Fibroblast of skin of left quadriceps (primary cell): ENCODE measurements at regions not wholly inside any gene's neighbourhood (a gene's known extent, or its start where the extent isn't known, plus 50 kb on each side); places are given as distances from the start of the nearest gene placed in this dataset.

Experiments used
- DNase-seq, 2 experiments: peaks; one replicate each; pipeline ENCODE4 v3.0.0-alpha.2; 2013; ENCODE audit warnings: low read depth in 2 of 2

DNA sequence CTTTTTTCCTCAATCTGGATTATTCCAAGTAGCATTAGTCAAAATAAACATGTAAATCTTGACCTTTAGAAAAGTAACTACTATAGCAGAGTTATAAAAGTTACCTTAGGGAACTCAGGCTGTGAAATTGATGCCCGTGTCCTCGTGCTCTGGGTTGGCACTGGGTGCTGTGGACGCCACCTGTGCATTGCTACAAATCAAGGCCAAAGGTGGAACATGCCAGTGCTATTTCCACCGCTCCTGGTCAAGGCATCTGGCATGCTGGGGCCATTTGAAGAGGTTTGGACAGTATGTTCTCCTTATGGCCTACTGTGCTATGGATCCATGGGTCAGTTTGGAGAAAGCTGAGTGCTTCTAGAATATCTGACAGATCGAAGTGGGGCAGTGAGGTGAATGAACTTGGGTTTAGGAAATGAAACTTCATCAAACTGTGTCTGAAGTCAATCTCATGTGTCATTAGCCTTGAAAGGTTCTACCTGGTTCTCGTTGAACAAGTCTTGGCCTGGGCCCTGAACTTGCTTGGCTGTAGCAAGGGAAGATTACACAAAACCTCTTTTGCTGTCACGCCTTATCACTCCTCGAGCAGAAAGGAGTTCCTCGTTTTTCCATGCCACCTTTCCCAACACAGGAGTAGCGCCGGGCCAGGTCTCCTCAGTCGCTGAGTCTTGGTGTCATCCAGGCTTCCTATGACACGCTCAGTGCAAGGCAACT is 397.6 kb upstream of the RGMA start:
- no peak for DNase-seq

DNA sequence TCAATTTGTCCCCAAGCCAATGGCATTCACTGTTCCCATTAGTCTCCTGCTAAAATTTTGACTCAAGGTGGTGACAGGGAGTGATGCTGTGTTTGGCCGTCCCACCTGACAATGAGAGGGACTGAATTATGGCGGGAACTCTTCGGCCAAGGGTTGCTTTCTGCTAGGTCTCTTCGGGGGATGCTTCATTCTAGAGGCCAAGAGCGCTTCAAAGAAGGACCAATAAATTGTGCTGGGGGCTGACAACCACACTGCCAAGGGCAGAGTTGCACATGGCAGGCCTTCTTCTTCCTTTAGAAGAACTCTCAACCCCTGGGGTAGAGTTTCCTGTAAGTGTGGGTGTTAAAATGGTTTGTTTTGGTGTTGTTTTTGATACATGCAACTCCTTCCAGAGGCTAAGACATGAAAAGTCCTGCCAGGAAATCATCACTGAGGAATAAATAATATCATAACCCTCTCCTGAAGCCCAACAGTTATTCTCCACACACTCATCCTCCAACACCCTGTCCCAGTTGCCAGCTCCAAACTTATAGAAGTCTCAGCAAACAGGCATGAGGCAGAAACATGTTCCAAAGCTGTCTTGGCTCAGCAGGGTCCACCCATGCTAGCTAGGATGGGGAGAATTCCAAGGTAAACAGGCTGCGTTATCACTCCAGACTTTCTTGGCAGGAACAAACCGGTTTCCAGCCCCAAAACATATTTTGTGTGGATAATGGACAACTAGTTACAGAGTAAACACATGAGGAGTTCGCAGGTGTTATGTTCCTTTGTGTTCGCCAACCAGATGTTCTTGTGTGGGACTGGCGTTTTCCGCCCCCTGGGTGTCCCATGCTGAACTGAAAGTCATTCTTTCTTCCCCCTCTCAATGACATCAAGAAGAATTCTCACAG is 396.7 kb upstream of the RGMA start:
- DNase-seq = no peak

DNA sequence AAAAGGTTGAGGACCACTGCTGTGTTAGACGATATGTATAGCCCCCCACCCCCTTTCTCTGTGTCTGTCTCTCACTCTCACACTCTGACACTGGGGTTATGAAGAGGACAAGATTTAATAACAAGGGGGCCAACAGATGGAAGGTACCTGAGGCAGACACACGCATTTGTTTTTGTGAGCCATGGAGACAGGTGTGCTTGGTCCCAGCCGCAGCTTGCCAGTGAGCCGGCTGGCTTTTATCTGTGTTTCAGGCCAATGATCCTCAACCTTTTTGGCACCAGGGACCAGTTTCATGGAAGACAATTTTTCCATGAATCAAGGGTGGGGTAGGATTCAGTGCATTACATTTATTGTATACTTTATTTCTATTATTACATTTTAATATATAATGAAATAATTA is 394.9 kb upstream of the RGMA start:
- DNase-seq = no peak

DNA sequence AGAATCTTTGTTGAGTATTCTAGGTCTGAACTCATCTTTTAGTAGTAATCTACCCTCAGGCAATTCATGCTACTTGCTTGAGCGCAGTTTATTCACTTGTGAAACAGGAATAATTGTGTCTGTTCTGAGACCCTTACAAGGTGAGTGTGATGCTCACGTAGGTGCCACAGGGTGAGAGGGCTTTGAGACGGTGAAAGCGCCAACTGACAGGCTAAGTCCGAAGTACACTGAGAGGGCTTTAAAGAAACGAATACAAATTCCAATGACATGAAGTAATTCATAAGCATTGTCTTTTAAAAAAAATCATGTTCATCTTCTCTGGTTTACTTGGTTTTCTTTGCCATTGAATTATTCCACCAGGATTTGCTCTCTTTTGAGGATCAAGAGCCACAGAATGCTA is 393.7 kb upstream of the RGMA start:
- no peak for DNase-seq

DNA sequence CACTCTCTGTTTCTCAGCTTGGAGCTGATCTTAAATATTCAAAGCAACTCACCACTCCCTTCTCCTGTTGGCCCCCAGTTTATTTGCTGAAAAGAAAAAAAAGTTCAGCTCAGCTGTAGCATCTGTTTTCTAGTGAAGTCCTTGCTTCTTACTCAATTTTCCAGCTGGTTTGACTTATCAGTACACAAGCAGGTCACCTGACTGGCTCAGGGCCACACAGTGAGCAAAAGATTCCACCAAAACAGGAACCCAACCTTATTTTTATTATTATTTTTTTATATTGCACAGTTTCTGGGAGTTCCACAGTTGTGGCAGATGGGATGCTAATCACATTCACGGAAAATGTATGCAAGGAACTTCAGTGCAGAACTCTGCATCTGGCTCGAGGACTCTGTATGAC is 390.7 kb upstream of the RGMA start:
- DNase-seq = no peak

DNA sequence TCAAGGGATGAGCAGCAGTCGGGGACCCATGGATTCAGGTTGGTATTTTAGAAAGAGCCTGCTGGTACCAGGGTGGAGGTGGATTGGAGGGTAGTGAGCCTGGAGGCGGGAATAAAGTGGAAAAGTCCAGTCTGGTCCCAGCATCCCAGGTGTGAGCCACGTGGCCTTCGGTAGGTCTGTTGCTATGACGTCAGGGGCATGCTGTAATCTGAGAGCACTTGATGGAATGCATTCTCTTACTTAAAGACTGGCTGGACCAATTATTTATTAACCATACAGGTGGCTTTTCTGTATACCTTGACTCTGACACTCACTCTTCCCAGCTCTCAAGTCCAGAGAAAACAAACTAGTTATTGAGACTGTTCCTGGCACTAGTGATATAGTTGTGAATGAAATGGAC is 389.9 kb upstream of the RGMA start:
- DNase-seq = no peak

DNA sequence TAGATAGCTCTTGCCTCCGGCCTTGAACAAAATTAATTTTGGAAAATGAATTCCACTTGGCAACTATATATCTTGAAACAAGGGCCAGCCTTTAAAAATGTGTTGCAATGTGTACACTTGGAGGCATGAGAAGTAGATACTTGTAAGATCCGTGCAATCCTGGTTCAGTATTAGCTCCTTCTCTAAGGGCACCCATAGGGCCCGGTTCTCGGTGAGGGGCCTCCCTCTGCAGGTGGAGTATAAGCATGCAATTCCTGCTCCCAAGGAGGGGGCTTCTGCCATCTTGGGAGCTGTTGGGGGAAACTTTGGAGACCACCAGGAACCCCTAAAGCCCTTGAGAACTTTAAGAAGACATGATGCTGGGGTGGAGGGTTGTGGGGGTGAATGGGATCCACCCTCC is 388.7 kb upstream of the RGMA start:
- DNase-seq = no peak

DNA sequence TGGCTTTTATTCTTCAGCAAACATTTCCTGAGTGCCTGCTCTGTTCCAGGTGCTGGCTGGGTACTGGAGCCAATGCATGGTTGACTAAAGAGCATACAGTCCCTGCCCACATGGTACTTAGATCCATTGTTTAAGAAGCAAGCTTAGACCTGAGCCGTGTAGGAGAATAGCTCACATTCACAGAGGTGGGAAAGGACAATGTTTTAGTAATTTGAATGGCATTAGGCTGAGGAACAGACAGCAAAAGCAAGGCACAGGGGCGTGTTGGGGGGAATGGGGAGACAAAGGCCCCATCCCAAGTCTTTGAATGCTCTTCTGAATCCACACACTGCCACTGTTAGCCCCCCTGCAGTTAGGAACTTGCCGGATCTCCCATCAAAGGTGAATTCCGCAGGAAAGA is 388.2 kb upstream of the RGMA start:
- no peak for DNase-seq

DNA sequence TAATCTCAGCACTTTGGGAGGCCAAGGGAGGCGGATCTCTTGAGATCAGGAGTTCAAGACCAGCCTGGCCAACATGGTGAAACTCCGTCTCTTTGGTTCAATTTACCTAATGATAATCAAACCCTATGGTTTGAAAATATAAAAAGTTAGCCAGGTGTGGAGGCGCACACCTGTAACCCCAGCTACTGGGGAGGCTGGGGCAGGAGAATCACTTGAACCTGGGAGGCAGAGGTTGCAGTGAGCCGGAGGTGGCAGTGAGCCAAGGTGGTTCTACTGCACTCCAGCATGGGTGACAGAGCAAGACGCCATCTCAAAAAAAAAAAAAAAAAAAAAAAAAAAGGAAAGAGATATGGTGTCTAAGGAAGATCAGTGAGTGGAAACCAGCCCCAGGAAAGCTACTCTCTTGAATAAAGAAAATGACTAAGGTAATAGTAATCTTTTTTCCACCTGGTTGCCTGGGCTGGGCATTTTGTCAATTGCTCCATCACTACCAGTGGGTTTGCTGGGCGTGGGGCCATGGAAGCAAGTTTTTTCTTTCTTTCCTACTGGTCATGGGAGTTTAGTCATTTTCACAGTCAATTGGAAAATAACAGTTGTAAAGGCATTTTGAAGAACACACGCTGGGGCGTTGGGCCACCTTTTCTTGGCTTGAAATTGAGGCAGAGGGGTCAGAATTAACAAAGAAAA is 387.6 kb upstream of the RGMA start:
- no peak for DNase-seq

DNA sequence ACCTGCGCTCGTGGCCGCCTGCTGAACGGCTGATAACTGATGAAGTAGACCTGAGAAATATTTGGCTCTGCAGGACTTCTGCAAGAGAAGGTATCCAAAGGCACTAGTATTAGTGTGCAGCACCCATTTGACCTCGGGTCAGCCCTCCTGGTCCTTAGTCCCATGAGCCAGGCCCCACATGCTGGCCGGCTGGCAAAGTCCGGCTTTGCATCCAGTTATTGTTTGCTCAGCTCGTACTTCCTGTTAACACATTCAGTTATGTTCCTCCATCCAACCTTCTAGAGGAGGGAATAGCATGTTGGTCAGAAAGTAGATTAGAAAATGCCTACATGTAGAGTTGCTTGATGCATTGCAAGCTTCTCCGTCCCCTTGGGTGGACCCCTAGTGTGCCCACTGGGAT is 385.7 kb upstream of the RGMA start:
- DNase-seq = no peak

DNA sequence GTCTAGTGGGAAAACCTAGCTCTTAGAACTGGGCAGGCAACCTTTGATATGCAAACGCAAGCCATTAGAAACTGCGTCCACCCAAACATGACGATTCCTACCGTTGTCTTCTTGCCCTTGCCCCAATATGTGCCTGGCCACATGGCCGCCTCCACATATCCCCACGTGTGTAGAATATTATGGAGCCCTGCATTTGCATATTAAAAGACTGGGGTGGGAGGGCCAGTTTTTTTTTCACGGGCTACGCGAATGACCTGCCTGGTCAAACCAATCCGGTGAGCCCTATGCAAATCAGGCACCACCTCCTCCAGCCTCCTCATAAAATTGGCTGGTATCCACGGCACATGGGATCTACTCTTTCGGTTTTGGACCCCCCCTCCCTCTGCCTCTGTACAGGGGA is 381.0 kb upstream of the RGMA start:
- DNase-seq = no peak

DNA sequence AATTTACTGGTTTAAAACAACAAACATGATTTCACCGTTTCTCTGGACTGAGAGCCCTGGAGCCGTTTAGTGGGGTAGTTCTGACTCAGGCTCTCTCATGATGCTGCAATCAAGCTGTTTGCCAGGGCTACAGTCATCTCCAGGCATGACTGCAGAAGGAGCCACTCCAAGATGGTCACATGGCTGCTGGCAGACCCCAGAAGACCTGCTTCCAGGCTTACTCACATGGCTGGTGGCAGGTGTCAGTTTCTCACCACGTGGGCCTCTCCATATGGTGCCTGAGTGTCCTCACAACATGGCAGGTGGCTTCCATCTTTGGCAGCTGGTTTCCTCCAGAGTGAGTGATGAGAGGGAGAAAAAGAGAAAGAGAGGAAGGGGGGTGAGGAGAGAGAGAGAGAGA is 378.3 kb upstream of the RGMA start:
- no peak for DNase-seq

DNA sequence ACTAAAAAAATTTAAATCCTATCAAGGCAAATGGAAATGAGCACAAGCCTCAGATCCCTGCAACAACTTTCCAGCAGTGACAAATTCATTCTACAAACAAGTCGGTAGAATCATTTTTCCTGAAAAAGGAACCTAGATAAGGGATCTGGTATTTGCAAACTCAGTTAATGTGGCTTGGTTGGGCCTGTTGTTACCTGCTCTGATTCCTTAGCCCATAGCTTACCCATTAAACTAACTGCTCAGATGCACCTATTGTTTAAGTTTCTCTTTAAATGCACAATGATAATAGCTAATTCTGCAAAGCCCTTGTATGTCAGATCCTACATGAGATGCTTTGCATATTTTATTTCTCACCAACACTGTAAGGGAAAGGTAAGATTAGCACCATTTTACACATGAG is 377.4 kb upstream of the RGMA start:
- no peak for DNase-seq

DNA sequence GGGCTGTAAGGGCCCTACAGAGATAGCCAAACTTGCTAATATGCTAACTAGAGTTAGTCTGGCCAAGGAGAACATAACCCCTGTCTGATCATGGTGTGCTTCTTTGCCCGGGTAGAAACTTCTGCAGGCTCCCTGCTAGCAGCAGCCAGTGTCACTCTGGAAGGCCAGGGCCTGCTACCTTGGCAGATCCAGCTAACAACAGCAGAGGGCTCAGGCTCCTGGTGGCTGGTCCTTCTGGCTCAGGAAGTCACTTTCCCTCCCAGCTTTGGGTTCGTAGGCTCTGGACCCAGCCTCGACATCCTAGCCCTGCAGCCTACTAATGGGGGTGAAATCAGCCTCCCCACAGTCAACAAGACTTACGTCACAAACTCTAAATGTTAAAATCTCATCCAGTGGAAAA is 373.7 kb upstream of the RGMA start:
- no peak for DNase-seq

DNA sequence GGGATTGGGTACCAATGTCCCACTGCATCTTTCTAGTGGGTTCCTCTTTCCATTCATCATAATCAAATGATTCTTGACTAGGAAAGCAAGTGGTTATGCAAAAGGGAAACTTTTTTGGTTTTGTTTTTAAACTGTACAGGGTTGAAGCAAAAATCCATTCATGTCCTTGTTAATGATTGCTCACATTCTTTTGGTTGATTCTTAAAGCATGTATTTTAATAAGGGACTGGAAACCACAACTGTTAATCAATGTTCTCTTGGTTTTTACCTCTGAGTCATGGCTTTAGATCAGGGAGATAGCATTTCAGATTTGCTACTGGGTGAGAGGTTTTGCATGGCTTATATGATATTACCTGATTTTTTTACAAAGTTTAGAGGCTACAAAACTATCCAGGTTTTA is 371.7 kb upstream of the RGMA start:
- peak in 1 of 2 experiments; percentile 14 for DNase-seq

DNA sequence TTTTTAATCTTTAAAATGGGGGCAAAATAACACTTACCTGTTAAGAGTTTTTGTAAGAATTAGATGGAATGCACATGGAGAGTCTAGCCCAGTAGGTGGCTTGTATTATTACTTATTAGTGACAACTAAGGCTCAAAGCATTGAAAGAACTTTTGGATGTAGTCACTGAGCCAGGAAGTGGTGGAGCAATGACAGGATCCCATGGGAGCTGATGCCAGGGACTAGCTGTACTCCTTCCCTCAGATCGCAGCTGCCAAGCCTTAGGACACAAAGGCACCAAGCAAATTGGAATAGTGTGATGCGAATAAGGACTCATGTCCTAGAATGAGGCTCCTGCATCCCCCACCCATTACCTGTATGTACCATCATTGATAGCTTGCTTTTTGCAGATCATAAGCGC is 370.4 kb upstream of the RGMA start:
- no peak for DNase-seq

DNA sequence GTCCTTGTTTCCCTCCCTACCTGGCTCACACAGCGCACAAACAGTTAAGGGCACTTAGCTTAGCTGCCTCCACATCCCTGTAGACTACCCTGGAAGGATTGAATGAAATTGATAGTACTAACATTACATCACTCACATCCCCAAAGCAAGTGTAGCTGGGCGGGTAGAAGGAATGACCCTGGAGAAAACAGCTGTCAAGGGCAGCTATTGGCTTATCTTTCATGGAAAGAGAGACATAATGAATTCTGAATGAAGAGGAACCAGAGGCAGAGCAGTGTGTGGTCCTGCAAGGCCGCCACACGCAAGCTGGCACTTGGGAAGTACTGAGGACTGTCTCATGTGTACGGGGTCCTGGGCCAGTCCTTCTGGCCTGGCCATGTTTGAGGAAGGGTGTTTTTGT is 369.6 kb upstream of the RGMA start:
- no peak for DNase-seq

DNA sequence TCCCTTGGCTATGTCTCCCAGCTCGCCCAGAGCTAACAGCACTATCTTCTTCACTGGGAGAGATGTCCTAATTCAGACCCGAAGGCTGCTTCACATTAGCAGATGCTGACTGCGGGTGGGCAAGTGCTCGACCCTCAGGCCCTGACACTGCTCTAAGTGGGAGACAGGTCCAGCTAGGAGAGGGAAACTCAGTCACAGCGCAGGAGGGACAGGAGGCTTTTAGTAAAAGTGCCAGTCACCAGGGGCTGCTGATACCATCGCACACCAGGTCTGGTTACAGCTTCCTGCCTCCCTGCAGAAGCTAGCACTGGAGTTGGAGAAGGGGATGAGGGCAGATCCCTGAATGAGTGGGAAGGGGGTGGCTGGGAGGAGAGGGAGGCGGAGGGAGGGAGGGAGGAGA is 365.8 kb upstream of the RGMA start:
- no peak for DNase-seq

DNA sequence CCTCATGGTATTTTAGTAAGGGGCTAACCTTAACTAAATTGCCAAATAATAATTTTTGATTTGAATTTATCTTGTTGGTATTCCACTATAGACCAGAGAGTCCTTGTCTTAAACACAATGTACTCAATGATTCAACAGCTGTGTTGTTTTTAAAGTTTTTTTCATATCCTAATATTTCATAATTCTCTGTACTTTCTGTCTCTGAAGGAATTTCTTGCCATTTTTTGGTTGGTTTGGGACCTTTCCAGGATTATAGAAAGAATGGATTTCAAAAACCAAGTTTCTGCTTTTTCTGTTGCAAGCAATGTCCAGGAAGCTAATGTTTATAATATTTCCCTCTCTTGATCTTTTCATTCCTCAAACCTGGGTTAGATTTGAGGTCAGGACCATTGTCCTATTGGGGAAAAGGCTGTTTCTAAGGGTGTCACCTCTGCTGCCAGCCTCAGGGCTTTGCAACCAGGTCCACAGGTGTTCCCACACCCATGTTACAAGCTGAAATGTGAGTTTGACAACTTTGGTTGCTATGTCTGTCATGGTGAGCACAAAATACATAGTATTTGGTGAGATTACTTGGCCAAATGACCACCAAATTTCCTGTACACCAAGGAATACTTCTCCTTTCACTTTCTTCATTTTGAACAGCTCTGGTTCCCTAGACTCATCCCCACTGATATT is 363.7 kb upstream of the RGMA start:
- no peak for DNase-seq

DNA sequence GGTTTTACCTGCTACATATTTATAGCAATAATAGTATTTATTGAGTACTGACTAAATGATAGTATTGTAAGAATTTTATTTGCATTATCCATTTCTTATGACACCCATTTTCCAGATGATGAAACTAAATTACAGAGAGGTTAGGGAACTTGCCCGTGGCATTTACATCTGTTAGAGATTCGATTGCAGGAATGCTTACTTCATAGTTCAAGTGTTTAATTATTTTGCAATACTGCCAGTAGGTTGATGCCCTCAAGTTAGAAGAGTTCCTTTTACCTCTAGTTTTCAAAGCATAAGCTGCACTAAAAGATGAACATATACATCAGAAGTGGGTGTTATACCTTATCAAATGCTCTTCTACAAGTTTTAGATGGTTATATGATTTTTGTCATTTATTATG is 362.8 kb upstream of the RGMA start:
- no peak for DNase-seq

DNA sequence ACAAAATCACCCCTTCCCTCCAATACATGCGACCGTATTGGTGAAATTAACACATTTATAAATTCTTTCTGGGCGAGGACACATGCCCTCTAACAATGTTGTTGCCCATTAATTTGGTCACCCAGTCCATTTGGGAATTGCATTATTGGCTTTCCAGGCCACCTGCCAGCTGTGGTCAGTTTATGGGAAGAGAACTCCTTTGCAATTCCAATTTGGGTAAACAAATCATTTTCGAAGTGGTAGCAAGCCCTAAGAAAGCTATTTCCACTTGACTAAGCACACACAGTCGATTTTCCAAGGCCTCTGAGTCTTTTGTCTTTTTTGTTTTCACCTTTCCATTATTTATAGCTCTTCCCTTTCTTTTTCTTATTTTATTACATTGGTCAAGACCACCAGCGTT is 362.3 kb upstream of the RGMA start:
- no peak for DNase-seq

DNA sequence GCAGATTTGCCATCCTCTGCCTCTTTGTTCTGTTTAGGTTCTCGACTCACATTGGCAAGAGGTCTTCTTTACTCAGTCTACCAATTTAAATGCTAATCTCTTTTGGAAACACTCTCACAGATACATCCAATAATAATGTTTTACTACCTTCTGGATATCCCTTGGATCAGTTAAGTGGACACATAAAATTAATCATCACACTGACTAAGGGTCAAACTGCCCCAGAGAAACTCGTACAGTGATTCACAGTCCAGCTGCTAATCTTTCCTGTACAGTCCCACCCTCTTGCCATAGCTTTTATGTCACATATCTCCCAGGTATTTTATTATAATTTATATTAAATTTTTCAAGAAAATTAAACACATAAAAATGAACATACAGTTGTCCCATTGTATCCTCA is 360.8 kb upstream of the RGMA start:
- no peak for DNase-seq
